T-helper 1 cell treated with Interleukin-12 subunit alpha and Interleukin-12 subunit beta and Interleukin-4 antibody, amounts not matched to agents 30 μg/mL and 1 μg/mL, for 36 hours (primary cell): ENCODE measurements at regions not wholly inside any gene's neighbourhood (a gene's known extent, or its start where the extent isn't known, plus 50 kb on each side); places are given as distances from the start of the nearest gene placed in this dataset.
"Not testable (repeated sequence)": the region's sequence is repeated elsewhere in the genome, so short reads cannot be mapped to it uniquely, and the experiment has no call there.

Experiments
- H3K27ac Mint-ChIP-seq: one replicate; pipeline ENCODE4 v1.8.0; 2021; ENCODE audit warnings: mild to moderate bottlenecking, mixed read lengths
- H3K27me3 Mint-ChIP-seq: one replicate; pipeline ENCODE4 v1.8.0; 2021; ENCODE audit warnings: low read depth, mixed read lengths
- H3K36me3 Mint-ChIP-seq: one replicate; pipeline ENCODE4 v1.8.0; 2021; ENCODE audit warnings: low read depth, mixed read lengths
- H3K4me1 Mint-ChIP-seq: one replicate; pipeline ENCODE4 v1.8.0; 2021; ENCODE audit warnings: low read depth, mixed read lengths
- H3K4me3 Mint-ChIP-seq: one replicate; pipeline ENCODE4 v1.8.0; 2021; ENCODE audit warnings: mild to moderate bottlenecking, moderate library complexity, mixed read lengths
- H3K9me3 Mint-ChIP-seq: one replicate; pipeline ENCODE4 v1.8.0; 2021; ENCODE audit warnings: mixed read lengths

DNA sequence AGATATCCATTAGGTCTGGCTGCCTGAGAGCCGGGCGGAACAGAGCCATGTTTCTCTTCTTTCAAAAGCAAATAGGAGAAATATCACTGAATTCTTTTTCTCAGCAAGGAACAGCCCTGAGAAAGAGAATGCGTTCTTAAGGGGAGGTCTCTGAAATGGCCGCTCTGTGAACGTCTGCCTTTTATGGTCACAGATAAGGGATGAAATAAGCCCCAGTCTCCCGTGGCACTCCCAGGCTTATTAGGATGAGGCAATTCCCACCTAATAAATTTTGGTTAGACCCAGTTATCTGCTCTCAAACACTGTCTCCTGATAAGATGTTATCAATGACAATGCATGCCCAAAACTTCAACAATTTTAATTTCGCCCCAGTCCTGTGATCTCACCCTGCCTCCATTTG is 133.4 kb upstream of the KCNJ18 start:
- H3K4me3 Mint-ChIP-seq, H3K4me1 Mint-ChIP-seq, H3K27ac Mint-ChIP-seq, H3K36me3 Mint-ChIP-seq: not testable (repeated sequence)
- peaks cover 22% of the 10 kb centered on the region for H3K27me3 Mint-ChIP-seq
- H3K9me3 Mint-ChIP-seq = peaks cover 23% of the 10 kb centered on the region

- Mint-ChIP-seq H3K27me3 (peaks cover 5% of the 10 kb centered on the region), H3K4me3 (no peak overlapping the region), H3K4me1 (no peaks in the 10 kb centered on the region), H3K9me3 (peaks cover 1% of the 10 kb centered on the region), H3K36me3 (no peaks in the 10 kb centered on the region), H3K27ac (no peak overlapping the region)
These were observed 128.1 kb upstream of the KCNJ18 start for GRCh38 chr17:21564262-21564661.

- H3K4me3 Mint-ChIP-seq, H3K27me3 Mint-ChIP-seq, H3K4me1 Mint-ChIP-seq, H3K36me3 Mint-ChIP-seq, H3K27ac Mint-ChIP-seq, H3K9me3 Mint-ChIP-seq: not testable (repeated sequence)
These were observed 127.6 kb upstream of the KCNJ18 start for GRCh38 chr17:21564757-21565156.

- H3K4me3 Mint-ChIP-seq, H3K27me3 Mint-ChIP-seq, H3K36me3 Mint-ChIP-seq, H3K27ac Mint-ChIP-seq, H3K9me3 Mint-ChIP-seq, H3K4me1 Mint-ChIP-seq: not testable (repeated sequence)
These were observed 121.9 kb upstream of the KCNJ18 start for GRCh38 chr17:21570427-21570826.

- not testable (repeated sequence) for H3K4me1 Mint-ChIP-seq, H3K4me3 Mint-ChIP-seq, H3K27me3 Mint-ChIP-seq, H3K36me3 Mint-ChIP-seq, H3K9me3 Mint-ChIP-seq, H3K27ac Mint-ChIP-seq
These were observed 120.2 kb upstream of the KCNJ18 start for GRCh38 chr17:21572148-21572547.

- not testable (repeated sequence) for H3K4me1 Mint-ChIP-seq, H3K36me3 Mint-ChIP-seq, H3K27ac Mint-ChIP-seq, H3K27me3 Mint-ChIP-seq, H3K9me3 Mint-ChIP-seq
- peak overlapping the region; percentile 47 for H3K4me3 Mint-ChIP-seq
These were observed 118.9 kb upstream of the KCNJ18 start for GRCh38 chr17:21573271-21573960.

GRCh38 chr17:21573961-21574610 is 118.2 kb upstream of the KCNJ18 start:
- Mint-ChIP-seq H3K27ac (no peak overlapping the region), H3K9me3 (no peaks in the 10 kb centered on the region), H3K4me3 (peak overlapping the region; percentile 47), H3K27me3 (no peaks in the 10 kb centered on the region), H3K4me1 (no peaks in the 10 kb centered on the region), H3K36me3 (no peaks in the 10 kb centered on the region)

- H3K36me3 Mint-ChIP-seq, H3K9me3 Mint-ChIP-seq, H3K27ac Mint-ChIP-seq, H3K27me3 Mint-ChIP-seq, H3K4me1 Mint-ChIP-seq, H3K4me3 Mint-ChIP-seq: not testable (repeated sequence)
These were observed 117.6 kb upstream of the KCNJ18 start for GRCh38 chr17:21574611-21575255.

DNA sequence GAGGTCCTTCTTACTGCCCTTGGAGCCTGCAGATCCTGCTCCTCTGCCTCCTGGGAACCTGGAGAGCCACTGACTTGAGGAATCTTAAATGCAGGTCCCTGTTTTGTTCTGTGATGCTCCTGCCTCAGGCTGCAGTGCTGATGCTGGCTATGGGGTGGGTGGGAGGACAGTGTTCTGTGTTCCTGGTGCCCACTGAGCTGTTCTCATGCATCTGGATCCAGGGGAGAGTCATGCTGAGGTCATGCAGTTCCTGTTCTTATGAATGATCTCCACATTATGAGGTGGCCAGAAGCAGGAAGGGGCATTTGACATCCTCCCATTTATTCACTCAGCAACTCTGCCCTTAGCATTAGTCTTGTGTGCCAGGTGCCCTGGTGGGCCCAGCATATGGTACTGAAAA is 113.5 kb upstream of the KCNJ18 start:
- H3K27ac Mint-ChIP-seq, H3K27me3 Mint-ChIP-seq, H3K9me3 Mint-ChIP-seq, H3K36me3 Mint-ChIP-seq, H3K4me3 Mint-ChIP-seq, H3K4me1 Mint-ChIP-seq: not testable (repeated sequence)

GRCh38 chr17:21592774-21593173 is 99.5 kb upstream of the KCNJ18 start:
- H3K4me3 Mint-ChIP-seq = no peak overlapping the region
- H3K27me3 Mint-ChIP-seq = peaks cover 3% of the 10 kb centered on the region
- H3K9me3 Mint-ChIP-seq = no peaks in the 10 kb centered on the region
- H3K4me1 Mint-ChIP-seq = no peaks in the 10 kb centered on the region
- H3K27ac Mint-ChIP-seq = no peak overlapping the region
- H3K36me3 Mint-ChIP-seq = no peaks in the 10 kb centered on the region

DNA sequence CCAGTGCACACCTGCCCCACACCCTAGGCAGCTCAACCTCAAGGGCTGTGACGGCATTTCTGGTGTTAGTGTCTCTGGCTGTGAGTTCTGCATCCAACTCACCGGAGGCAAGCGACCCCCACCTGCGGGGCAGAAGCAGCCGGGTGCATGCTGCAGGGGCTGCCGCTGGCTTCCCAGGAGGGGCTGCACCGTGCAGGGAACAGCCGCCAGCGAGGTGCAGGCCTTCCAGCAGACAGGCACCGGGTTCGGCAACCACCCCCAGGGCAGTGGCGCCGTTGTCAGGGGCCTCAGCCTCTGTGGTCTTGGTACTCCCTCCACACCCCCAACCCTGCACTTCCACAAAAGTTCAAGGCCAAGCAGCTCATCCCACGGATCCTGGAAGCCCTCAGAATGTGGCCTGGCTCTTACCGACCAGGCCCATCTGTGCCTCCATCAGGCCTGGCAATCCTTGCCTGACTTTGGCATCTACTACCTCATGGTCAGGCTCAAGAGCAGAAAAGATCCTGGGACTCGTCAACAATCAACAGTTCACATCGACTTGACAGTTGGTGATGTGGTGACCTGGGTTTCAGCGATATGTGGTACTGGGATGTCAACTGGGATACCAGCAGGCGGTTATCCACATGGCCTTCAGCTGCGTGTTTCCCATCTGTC is 98.7 kb upstream of the KCNJ18 start:
- not testable (repeated sequence) for H3K36me3 Mint-ChIP-seq, H3K4me3 Mint-ChIP-seq, H3K4me1 Mint-ChIP-seq, H3K9me3 Mint-ChIP-seq, H3K27ac Mint-ChIP-seq, H3K27me3 Mint-ChIP-seq

GRCh38 chr17:21595086-21595485 is 97.2 kb upstream of the KCNJ18 start:
- H3K27ac Mint-ChIP-seq = no peak overlapping the region
- no peaks in the 10 kb centered on the region for H3K36me3 Mint-ChIP-seq
- no peaks in the 10 kb centered on the region for H3K9me3 Mint-ChIP-seq
- peaks cover 3% of the 10 kb centered on the region for H3K27me3 Mint-ChIP-seq
- no peaks in the 10 kb centered on the region for H3K4me1 Mint-ChIP-seq
- no peak overlapping the region for H3K4me3 Mint-ChIP-seq

GRCh38 chr17:21602176-21602575 is 90.1 kb upstream of the KCNJ18 start:
- no peaks in the 10 kb centered on the region for H3K27me3 Mint-ChIP-seq

GRCh38 chr17:21603292-21603691 is 89.0 kb upstream of the KCNJ18 start:
- H3K36me3 Mint-ChIP-seq, H3K4me1 Mint-ChIP-seq, H3K4me3 Mint-ChIP-seq, H3K27ac Mint-ChIP-seq, H3K27me3 Mint-ChIP-seq, H3K9me3 Mint-ChIP-seq: not testable (repeated sequence)

More at GRCh38 chr17:21602176-21602575, 90.1 kb upstream of the KCNJ18 start:
- H3K4me3 Mint-ChIP-seq = no peak overlapping the region
- H3K36me3 Mint-ChIP-seq = no peaks in the 10 kb centered on the region
- no peaks in the 10 kb centered on the region for H3K4me1 Mint-ChIP-seq
- no peak overlapping the region for H3K27ac Mint-ChIP-seq
- H3K9me3 Mint-ChIP-seq = no peaks in the 10 kb centered on the region

- not testable (repeated sequence) for H3K4me1 Mint-ChIP-seq, H3K27ac Mint-ChIP-seq, H3K9me3 Mint-ChIP-seq, H3K27me3 Mint-ChIP-seq, H3K36me3 Mint-ChIP-seq, H3K4me3 Mint-ChIP-seq
These were observed 80.9 kb upstream of the KCNJ18 start for GRCh38 chr17:21611443-21611842.
